HG03196 (cell line): ENCODE measurements at regions not wholly inside any gene's neighbourhood (a gene's known extent, or its start where the extent isn't known, plus 50 kb on each side); places are given as distances from the start of the nearest gene placed in this dataset.

Experiments
- ATAC-seq: cut with Tn5 transposase; IDR thresholded peaks from one replicate; pipeline ENCODE4 v1.9.1; 2021; ENCODE audit not compliant: unreplicated experiment

GRCh38 chr17:15048933-15049794 lies 216.0 kb downstream of the PMP22 start:
- ATAC-seq: no peak

GRCh38 chr17:15048381-15048780 lies 216.7 kb downstream of the PMP22 start:
- ATAC-seq: no peak

GRCh38 chr17:15042311-15042710 lies 222.8 kb downstream of the PMP22 start:
- ATAC-seq: no peak

DNA sequence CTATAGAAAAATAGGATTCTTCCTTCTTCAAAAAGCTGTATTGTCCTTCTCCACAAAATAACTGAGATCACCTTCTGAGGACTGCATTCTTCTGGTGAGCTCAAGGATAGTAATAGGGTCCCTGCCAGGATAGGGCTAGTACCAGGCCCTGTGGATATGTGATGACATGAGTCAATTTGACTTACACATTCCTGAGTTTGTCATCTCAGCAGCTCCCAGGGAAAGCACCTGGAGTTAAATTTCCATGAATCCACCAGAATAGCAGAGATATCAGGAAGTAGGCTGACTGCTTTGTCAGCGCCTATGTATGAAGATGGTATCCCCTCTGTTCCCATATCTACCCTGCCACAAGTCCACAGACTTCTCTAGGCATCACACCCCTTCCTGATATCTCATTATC lies 225.8 kb downstream of the PMP22 start:
- no peak for ATAC-seq

DNA sequence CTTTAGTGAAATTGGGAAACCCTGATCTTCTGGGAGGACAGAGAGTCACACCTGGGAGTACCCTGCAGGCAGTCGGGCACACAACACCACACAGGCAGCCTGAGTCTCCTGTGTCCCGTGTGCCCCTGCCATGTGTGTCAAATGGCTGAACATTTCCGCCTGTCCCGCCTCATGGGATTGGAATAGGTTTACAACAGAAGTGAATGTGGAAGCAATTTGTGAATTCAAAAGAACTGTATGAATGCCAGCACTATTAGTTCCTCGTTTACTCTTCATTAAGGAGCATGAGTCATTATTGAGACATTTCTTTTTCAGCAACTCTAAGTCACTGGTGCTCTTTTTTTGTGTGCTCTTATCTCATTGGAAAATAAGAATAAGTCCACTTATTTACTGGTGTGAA lies 226.5 kb downstream of the PMP22 start:
- no peak for ATAC-seq

DNA sequence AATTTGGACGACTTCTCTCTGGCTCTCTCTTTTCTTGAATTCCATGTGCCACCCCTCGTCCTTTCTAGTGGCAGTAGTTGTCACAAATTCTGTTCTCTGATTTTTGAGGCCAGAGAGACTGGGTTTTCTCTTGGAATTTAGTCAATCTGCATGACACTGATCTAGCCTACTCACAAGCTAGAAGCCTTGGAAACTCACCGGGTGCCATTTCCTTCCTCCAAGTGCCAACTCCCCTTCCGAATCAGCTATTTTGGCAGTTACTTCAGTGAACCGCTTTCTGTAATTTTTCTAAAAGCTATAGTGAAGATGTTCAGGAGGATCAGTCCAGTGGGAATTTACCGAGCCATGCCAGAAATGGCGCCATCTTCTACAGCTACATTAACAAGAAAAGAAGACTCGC lies 228.9 kb downstream of the PMP22 start:
- ATAC-seq: no peak

DNA sequence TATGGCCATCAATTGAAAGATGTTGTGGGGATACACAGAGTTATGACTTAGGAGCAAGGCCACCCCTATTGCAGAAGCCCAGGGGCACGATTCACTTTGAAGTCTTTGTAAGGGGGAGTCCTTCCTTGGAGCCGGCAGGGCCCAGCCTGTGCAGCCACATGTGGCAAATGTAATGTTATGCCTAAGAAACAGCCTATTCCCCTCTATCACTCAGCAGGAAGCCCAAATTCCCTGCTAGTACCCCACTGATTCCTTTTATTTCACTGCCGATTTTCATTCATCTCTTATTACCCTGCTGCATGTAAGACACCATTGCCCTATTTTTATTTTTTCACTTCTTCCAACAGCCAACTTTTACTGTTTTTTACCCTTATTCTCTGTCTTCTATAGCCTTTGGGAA lies 233.2 kb downstream of the PMP22 start:
- ATAC-seq: no peak

- ATAC-seq: no peak
Observed at GRCh38 chr17:15029469-15029868, 235.7 kb downstream of the PMP22 start.

- no peak for ATAC-seq
Observed at GRCh38 chr17:15027853-15028252, 237.3 kb downstream of the PMP22 start.

GRCh38 chr17:15026088-15026487 lies 239.0 kb downstream of the PMP22 start:
- ATAC-seq: no peak

- no peak for ATAC-seq
Observed at GRCh38 chr17:15023589-15024336, 241.4 kb downstream of the PMP22 start.

DNA sequence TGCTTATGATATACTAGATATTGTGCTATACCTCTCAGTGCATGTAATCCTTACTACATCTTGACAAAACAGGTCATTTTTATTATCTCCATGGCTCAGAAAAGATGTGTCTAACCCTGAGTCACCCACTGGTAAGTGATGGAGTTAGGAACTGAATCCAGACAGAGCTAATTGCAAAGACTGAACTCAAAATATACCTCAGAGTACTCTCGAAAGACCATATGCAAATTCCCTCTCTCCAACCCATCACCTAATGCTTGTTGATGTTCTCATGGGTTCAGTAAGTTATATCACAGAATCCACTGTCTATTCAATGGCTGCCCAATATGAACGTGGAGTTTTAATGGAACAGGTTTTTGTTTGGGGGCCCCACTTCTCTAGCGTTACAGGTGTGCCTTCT lies 246.0 kb downstream of the PMP22 start:
- ATAC-seq: no peak

DNA sequence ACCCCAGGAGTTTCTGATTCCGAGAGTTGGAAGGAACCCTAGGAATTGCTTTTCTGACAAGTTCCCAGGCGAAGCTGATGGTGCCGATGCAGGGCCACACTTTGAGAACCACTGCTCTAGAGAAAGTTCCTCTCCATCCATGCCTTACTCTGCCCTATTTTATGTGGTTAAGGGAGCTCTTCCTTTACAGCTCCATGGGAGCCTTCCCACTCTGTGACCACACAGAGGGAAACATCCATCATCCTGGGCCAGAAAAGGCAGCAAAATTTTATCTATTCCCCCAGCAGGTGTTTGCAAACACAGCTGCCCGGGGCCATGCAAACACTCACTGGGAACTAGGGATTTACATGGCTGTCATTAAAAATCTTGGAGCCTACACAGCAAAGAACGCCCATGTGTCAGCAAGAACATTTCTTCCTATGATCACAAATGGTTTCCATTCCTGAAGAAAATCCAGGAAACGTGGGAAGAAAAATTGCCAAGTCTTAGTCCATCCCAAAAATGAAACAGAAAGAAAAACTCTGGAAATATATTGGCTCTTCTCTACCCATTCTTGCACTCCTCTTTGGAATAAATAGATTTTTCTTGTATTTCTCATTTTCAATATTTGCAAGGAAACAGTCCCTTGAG lies 252.7 kb downstream of the PMP22 start:
- ATAC-seq: no peak

GRCh38 chr17:15009087-15009486 lies 256.0 kb downstream of the PMP22 start:
- ATAC-seq: no peak

DNA sequence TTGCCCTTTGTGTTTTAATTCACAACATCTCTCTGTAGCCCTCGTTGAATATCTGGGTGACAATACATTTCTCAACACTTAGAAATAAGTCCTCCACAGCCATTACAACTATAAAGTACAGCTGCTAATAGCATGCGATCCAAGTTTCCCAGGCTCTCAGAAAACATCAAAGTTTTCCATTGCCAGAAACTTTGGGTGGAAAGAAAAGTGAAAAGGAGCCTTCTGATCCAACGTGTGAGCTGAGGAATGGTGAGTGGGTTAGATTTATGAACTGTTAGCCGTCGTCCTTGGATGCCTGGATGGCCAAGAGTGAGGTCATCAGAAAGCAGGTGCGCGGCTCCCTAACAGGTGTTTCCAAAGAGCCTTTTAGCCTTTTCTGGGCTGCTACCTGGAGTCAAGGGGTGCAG lies 258.0 kb downstream of the PMP22 start:
- ATAC-seq: no peak

DNA sequence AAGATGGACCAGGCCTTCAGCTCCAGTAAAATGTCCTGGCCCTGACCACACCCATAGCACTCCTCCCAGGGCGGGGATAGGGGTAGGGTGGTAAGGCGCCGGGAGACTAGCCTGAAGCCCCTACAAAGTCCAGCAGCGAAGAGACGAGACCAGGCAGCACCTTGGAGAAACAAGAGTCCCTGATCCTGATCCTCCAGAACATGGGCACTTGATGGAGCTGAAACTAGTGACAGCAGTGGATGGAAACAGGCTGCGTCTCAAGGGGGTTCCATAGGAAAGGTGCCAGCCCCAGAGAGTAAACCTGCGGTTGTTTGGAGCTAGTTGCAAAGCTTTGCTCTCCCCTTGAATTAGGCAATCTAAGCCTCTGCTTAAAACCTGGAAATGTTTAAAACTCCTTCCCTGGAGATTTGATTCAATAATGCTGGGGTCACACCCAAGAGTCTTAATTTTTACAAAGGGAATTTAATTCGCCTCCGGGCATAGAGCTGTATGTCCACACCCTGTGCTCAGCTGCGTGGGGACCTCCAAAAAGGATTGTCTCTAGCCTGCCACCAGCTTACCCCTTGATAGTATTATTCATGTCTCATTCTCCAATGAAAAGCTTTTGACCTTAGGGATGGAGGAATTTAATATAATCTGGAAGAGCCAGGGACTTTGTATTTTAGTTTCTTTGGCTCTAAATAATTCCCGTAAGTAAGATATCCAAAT lies 258.6 kb downstream of the PMP22 start:
- no peak for ATAC-seq

DNA sequence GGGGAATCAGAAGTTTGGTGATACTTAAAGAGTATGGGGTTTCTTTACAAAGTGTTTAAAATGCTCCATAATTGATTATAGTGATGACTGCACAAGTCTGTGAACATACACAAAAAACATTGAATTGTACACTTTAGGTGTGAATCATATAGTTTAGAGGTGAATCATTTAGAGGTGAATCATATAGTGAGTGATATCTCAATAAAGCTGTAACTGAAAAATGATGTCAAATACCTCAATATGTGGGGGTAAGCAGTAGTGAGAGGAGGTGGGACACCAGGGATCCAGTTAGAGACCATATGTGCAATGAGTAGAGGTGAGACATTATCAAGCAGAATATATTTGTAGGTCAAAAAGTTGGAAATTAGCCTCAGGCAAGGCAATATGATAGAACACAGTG lies 264.5 kb downstream of the PMP22 start:
- ATAC-seq: no peak

DNA sequence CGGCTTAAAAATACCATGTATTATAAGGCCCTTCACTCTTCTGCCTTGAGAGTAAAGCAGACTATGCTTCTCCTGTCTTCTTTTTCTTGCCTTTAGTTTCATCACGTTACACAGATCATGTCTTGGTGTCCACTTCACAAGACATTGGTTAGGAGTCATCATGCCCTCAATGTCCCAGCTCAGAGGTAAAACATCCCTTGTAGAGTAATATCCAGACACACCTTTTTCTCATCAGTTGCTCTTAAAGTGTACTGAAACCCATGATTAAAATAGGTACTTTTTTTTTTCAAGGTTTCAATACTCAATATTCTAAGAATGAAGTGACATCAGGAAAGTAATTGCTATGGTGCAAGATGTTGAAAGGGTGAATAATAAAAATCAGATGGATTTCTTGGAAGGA lies 267.8 kb downstream of the PMP22 start:
- ATAC-seq: no peak

DNA sequence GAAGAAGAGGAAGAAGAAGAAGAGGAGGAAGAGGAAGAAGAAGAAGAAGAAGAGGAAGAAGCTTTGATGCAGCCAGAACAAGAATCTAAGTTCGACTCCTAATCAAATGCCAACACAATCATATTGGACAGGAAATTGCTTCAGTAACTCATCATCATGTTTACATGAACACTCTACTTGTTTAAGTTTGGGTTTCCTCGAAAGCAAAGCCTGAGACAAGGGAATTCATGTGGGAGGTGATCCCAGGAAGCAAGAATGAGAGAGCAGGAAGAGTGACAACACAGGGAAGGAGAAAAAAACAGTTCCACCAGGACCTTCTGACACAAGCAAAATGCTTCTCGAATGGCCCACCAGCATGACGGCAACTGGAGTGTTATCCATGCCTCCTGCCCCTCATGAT lies 279.0 kb downstream of the PMP22 start:
- no peak for ATAC-seq

- ATAC-seq: no peak
Observed at GRCh38 chr17:14972844-14973243, 292.3 kb downstream of the PMP22 start.

GRCh38 chr17:14971054-14971453 lies 294.1 kb downstream of the PMP22 start:
- ATAC-seq: no peak
